ENCODE measurements at regions not wholly inside any gene's neighbourhood (a gene's known extent, or its start where the extent isn't known, plus 50 kb on each side); places are given as distances from the start of the nearest gene placed in this dataset.

DNA sequence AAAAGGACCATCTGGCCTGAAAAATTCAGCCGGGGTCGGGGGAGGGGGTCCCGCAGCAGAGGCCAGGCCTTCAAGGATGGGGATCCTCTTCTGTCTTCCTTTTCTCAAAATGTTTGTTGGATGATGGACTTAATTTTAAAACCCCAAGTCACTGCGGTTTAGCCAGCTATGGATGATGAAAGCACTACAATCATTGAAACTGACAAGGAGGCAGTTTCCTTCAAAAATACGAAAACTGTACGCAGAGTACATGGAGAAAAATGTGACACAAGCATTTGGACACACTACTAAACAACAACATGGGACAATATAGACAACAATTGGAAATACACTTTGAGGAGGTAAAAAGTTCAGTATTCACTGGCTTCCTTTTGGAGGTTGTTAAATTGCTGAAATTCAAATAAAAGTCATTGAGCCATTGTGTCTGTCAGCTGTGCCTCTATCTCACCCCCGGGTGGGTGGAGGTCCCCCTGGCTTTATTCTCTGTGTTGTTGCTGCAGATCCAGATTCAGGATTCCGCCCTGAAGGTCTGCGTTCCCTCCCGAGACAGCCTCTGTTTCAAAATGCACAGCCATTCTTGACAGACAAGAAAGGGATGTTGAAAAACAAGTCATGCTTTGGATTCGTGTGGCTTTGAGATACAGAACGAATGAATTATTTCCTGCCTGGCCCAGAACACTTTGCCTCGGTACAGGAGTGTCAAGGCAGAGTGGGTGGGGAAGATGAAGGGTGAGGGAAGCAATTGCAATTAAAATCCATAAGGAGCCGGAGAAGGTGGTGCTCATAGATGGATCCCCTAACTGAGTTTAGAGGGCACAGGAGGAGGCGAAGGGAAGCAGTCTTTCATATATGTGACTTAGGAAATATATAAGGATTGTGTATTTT lies 118.2 kb downstream of the TTLL2 start:
- no peak for DNase-seq

- no peak for DNase-seq
Measured at GRCh38 chr6:167444602-167445346, 119.9 kb downstream of the TTLL2 start.

- no peak for DNase-seq
Measured at GRCh38 chr6:167445568-167445967, 120.7 kb downstream of the TTLL2 start.

DNA sequence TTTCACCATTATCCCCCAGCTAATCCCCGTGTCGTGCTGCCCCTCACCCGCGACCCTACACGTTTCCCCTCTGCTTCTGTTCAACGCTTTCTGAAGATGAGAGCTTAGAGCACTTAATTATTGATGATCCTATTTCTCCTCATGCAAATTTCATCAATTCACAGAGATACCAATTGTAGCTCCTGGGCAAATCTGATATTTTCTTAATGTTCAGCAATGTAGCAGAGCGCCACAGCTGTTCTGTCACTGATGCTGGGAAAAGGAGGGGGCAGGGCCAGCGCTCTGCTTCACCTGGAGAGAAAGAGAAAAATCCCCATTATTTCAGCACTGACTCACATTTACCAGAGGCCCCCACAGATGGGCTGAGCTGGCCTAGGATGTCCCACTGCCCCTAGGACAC lies 121.2 kb downstream of the TTLL2 start:
- no peak for DNase-seq

DNA sequence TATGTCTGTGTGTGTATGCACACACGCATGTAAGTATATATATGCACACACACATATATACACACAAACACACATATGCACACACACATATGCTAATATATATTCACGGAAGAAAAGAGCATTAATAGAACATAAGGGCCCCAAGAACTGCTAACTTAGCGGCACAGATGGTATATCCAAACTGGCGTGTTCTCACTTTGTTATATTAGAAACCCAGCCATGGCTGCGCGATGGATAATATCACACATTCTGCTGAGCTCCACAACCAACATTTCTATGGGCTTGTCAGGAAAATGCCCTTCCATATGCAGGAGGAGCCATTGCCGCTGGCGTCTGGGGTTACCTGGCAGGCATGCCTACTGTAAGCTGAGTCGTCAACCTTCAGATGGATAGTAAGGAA lies 122.1 kb downstream of the TTLL2 start:
- DNase-seq, result peak in 1 of 2 donors; percentile 1

DNA sequence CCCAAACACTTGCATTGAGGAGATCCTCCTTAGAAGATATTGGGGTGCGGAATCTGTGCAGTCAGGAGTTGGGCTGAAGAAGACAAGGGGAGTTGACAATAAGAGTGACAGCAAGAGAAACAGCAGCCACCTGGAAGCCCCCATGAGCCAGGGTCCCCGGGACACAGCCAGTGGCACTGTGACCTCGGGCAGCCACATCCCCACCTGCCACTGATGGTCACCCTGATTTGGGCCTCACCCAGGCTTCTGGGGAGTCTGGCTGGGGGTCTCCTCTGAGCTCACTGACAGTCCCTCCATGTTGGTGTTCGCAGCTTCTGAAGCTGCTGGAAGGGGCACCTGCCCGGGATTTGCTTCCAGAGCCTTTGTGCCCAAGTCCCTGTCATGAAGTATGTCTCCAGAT lies 123.5 kb downstream of the TTLL2 start:
- no peak for DNase-seq

DNA sequence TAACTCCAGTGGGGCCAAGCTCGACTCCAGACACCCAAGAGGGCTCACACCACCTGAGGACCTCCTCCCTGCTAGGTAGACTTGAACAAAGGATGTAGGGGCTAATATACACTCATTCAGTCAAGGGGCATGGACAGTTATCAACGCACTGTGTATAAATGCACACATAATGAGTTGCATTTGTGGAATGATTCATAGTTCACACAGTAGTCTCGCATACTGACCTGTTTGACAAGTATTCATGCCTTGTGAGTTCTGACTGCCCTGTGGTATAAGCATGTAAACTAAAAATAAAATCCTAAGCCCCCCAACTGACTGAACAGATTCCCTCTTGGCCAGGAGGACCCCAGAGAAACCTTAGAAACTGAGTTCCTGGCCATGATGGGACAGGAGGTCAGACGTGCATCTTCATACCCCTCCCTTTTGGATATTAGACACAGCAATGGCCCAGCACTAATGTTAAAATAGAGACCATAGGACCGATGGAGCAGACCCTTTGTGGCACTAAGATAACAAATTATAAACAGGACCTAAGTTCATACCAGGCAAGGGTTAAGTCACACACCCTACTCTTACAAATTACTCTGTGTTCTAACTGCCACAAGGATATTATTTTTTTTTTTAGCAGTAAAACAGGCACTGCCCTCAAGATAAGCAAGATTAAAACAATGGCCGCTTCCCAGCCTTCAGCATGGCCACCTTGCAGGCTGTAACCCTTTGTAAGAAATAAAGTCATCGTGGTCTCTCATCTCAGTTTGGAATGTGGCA lies 124.4 kb downstream of the TTLL2 start:
- no peak for DNase-seq

DNA sequence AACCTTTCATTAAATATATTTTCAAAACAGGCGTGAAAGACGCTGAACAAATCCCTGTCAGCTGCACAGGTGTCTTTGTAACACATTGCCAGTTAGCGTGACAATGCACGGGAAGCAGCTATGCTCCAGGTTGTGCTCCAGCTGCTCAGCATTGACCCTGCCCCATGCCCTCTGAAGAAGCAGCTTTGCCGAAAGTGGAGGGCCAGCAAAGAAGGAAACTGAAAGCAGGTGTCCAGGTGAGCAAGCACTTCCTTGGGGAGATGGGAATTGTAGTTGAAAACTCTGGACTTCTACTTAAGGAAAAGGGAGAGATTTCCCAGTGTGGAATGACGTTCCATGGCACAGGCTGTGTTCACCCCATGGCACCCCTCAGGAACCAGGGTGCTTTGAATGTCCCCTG lies 125.7 kb downstream of the TTLL2 start:
- DNase-seq, result no peak

- no peak for DNase-seq
Measured at GRCh38 chr6:167452338-167453081, 127.6 kb downstream of the TTLL2 start.

DNA sequence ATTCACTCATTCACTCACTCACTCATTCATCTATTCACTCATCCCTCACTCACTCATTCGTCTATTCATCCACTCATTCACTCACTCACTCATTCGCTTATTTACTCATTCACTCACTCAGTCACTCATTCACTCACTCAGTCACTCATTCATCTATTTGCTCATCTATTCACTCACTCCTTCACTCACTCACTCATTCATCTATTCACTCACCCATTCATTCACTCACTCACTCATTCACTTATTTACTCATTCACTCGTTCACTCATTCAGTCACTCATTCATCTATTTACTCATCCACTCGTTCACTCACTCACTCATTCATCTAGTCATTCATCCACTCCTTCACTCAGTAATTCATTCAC lies 128.2 kb downstream of the TTLL2 start:
- no peak for DNase-seq

- no peak for DNase-seq
Measured at GRCh38 chr6:167454003-167454402, 129.1 kb downstream of the TTLL2 start.

- DNase-seq, result no peak
Measured at GRCh38 chr6:167455371-167455770, 130.5 kb downstream of the TTLL2 start.

DNA sequence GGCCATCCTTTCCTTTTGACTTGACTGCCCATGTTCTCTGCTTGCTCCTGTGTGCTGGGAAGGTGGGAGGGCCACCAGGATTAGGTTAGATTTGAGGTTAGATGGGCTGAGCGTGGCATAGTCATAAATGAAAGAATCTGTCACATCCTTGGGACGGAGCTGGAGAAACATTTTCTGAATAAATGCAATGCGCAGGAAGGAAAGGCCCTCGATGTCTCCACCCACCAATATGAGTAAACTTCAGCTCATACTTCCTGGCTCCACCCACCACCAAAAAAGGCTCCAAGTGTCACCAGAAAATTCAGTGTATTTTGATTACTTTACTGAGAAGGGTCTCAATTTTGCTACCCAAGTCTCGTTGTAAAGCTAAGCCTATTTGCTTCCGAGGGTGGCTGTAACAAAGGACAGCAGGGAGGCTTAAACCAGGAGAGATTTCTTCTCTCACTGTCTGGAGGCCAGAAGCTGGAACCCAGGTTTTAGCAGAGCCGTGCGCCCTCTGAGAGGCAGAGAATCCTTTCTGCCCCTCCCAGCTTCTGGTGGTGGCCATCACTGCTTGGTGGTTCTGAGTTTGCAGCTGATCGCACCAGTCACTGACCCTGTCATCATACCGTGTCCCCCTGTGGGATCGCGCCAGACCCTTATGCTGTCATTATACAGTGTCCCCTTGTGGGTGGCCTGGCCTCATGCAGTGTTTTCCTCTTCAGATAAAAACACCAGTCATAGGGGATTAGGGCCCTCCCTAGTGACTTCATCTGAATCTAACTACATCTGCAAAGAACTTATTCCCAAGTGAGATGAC lies 137.8 kb downstream of the TTLL2 start:
- no peak for DNase-seq

- no peak for DNase-seq
Measured at GRCh38 chr6:167464177-167464576, 139.3 kb downstream of the TTLL2 start.

- no peak for DNase-seq
Measured at GRCh38 chr6:167465482-167465881, 140.6 kb downstream of the TTLL2 start.

DNA sequence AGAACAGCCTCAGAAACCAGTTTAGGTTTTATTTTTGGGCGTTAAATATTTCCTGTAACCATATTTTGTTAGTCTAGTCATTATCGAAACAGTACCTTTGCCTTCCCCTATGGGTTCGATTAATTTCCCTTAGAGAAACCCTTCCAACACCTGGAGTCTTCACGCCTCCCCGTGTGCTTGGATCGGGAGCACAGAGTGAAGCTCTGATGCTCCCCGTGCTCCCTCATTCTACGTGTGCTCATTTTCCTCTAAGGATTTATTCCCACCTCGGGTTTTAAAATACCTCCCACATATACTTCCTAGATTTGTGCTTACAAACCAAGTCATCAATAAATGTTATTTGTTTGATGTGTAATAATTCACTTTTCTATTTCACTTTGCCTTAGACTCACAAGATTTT lies 142.4 kb downstream of the TTLL2 start:
- DNase-seq, result no peak

DNA sequence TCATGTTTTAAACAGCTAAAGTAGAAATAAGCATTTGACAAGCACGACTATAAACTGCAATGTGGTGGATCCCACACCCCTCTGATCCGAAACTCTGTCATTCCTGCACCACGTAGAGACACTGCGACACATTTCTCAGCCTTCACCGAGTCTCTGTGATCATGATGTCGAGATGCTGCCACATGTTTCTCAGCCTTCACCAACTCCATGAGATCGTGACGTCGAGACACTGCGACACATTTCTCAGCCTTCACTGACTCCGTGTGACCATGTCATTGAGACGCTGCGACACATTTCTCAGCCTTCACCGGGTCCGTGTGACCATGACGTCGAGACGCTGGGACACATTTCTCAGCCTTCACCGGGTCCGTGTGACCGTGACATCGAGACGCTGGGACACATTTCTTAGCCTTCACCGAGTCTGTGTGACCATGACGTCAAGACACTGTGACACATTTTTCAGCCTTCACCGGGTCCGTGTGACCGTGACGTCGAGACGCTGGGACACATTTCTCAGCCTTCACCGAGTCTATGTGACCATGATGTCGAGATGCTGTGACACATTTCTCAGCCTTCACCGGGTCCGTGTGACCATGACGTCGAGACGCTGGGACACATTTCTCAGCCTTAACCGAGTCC lies 143.0 kb downstream of the TTLL2 start:
- DNase-seq, result no peak

DNA sequence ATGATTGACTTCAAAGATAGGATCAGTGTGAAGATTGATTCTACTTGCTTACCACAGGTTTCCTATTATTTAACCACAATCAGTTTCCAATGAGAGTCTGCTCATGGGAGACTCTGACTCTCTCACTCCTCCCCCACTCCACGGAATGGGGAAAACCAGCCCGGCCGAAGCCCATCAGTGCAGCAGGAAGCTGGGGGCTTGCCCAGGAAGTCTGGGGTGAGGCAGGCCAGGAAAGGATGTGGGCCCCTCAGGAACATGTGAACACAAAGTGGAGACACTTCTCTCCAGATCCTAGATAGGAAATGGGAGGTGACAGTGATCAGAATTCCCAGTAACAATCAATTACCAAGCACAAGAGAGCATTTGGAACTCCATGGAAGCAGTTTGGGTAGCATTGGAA lies 144.2 kb downstream of the TTLL2 start:
- no peak for DNase-seq

- DNase-seq, result no peak
Measured at GRCh38 chr6:167469672-167470071, 144.8 kb downstream of the TTLL2 start.

- DNase-seq, result peak in 1 of 2 donors; percentile 11
Measured at GRCh38 chr6:167470101-167470835, 145.4 kb downstream of the TTLL2 start.

Data from hippocampal formation (tissue), 2 donors.